Fibroblast of peridontal ligament (primary cell): ENCODE measurements at regions not wholly inside any gene's neighbourhood (a gene's known extent, or its start where the extent isn't known, plus 50 kb on each side); places are given as distances from the start of the nearest gene placed in this dataset.
"Not testable (repeated sequence)": the region's sequence is repeated elsewhere in the genome, so short reads cannot be mapped to it uniquely, and the experiment has no call there.

Experiments
- DNase-seq: peaks from one replicate; pipeline ENCODE4 v3.0.0-alpha.2; 2010; ENCODE audit errors: extremely low read depth

- DNase-seq: no peak
These were observed 136.9 kb upstream of the ALDH1B1 start for GRCh38 chr9:38255599-38255998.

- DNase-seq: no peak
These were observed 137.7 kb upstream of the ALDH1B1 start for GRCh38 chr9:38254756-38255155.

GRCh38 chr9:38254151-38254550 lies 138.4 kb upstream of the ALDH1B1 start:
- DNase-seq: no peak

- no peak for DNase-seq
These were observed 139.3 kb upstream of the ALDH1B1 start for GRCh38 chr9:38253200-38253599.

GRCh38 chr9:38251036-38251860 lies 141.3 kb upstream of the ALDH1B1 start:
- no peak for DNase-seq

GRCh38 chr9:38250279-38251035 lies 142.0 kb upstream of the ALDH1B1 start:
- no peak for DNase-seq

GRCh38 chr9:38249587-38250210 lies 142.8 kb upstream of the ALDH1B1 start:
- no peak for DNase-seq

- no peak for DNase-seq
These were observed 143.5 kb upstream of the ALDH1B1 start for GRCh38 chr9:38249049-38249448.

- DNase-seq: no peak
These were observed 145.7 kb upstream of the ALDH1B1 start for GRCh38 chr9:38246833-38247232.

GRCh38 chr9:38244971-38245370 lies 147.5 kb upstream of the ALDH1B1 start:
- no peak for DNase-seq

GRCh38 chr9:38243993-38244392 lies 148.5 kb upstream of the ALDH1B1 start:
- no peak for DNase-seq

GRCh38 chr9:38242151-38242550 lies 150.4 kb upstream of the ALDH1B1 start:
- not testable (repeated sequence) for DNase-seq

GRCh38 chr9:38240051-38240450 lies 152.5 kb upstream of the ALDH1B1 start:
- no peak for DNase-seq

- DNase-seq: no peak
These were observed 157.3 kb upstream of the ALDH1B1 start for GRCh38 chr9:38235244-38235643.

- DNase-seq: no peak
These were observed 157.9 kb upstream of the ALDH1B1 start for GRCh38 chr9:38234479-38235170.

- no peak for DNase-seq
These were observed 158.6 kb upstream of the ALDH1B1 start for GRCh38 chr9:38233796-38234355.

GRCh38 chr9:38233343-38233742 lies 159.2 kb upstream of the ALDH1B1 start:
- no peak for DNase-seq

- no peak for DNase-seq
These were observed 159.6 kb upstream of the ALDH1B1 start for GRCh38 chr9:38232895-38233294.

GRCh38 chr9:38229504-38230155 lies 160.6 kb upstream of the SHB start:
- no peak for DNase-seq

GRCh38 chr9:38229104-38229500 lies 160.1 kb upstream of the SHB start:
- DNase-seq: no peak
